NCI-H1092 (cell line): ENCODE measurements at regions not wholly inside any gene's neighbourhood (a gene's known extent, or its start where the extent isn't known, plus 50 kb on each side); places are given as distances from the start of the nearest gene placed in this dataset.
"Not testable (repeated sequence)": the region's sequence is repeated elsewhere in the genome, so short reads cannot be mapped to it uniquely, and the experiment has no call there.

Experiments used
- DNase-seq: peaks from one replicate; lab custom pipeline; 2025; lab: John Stamatoyannopoulos, UW

GRCh38 chr1:228796945-228797344 is 61.7 kb downstream of the RHOU start:
- not testable (repeated sequence) for DNase-seq

GRCh38 chr1:228798035-228798434 is 62.8 kb downstream of the RHOU start:
- no peak for DNase-seq

- no peak for DNase-seq
Measured at GRCh38 chr1:228798548-228798947, 63.3 kb downstream of the RHOU start.

GRCh38 chr1:228799924-228800323 is 64.6 kb downstream of the RHOU start:
- DNase-seq: no peak

GRCh38 chr1:228801068-228801467 is 65.8 kb downstream of the RHOU start:
- DNase-seq: no peak

GRCh38 chr1:228802386-228803220 is 67.3 kb downstream of the RHOU start:
- DNase-seq: peak; percentile 81

GRCh38 chr1:228803421-228803820 is 68.1 kb downstream of the RHOU start:
- DNase-seq: no peak

- no peak for DNase-seq
Measured at GRCh38 chr1:228804173-228804572, 68.9 kb downstream of the RHOU start.

GRCh38 chr1:228804640-228805413 is 69.5 kb downstream of the RHOU start:
- peak; percentile 23 for DNase-seq

GRCh38 chr1:228807904-228808605 is 72.8 kb downstream of the RHOU start:
- DNase-seq: no peak

GRCh38 chr1:228809621-228810394 is 74.5 kb downstream of the RHOU start:
- no peak for DNase-seq

GRCh38 chr1:228810395-228810758 is 75.1 kb downstream of the RHOU start:
- no peak for DNase-seq

- DNase-seq: no peak
Measured at GRCh38 chr1:228810878-228811711, 75.8 kb downstream of the RHOU start.

GRCh38 chr1:228811712-228812305 is 76.5 kb downstream of the RHOU start:
- DNase-seq: no peak

GRCh38 chr1:228812961-228813360 is 77.7 kb downstream of the RHOU start:
- DNase-seq: no peak

GRCh38 chr1:228814176-228814575 is 78.9 kb downstream of the RHOU start:
- no peak for DNase-seq

GRCh38 chr1:228818296-228818695 is 83.0 kb downstream of the RHOU start:
- DNase-seq: no peak

- DNase-seq: no peak
Measured at GRCh38 chr1:228818928-228819630, 83.8 kb downstream of the RHOU start.

GRCh38 chr1:228821252-228821651 is 86.0 kb downstream of the RHOU start:
- DNase-seq: no peak

GRCh38 chr1:228823200-228823599 is 87.9 kb downstream of the RHOU start:
- DNase-seq: no peak
